Loucy (cell line): ENCODE measurements at regions not wholly inside any gene's neighbourhood (a gene's known extent, or its start where the extent isn't known, plus 50 kb on each side); places are given as distances from the start of the nearest gene placed in this dataset.

Source experiments
- H2AFZ ChIP-seq: fragments of 200-600 bp; sonication (generic); 2 replicates; pipeline ENCODE4 v1.6.0; 2016; ENCODE audit warnings: antibody characterized with exemption, mild to moderate bottlenecking, low read length, moderate library complexity
- H3F3A ChIP-seq: fragments of 200-600 bp; 2 replicates; pipeline ENCODE4 v1.6.0; 2016; ENCODE audit warnings: antibody characterized with exemption, low read depth, mild to moderate bottlenecking
- H3K27me3 ChIP-seq: fragments of 200-600 bp; sonication (generic); 2 replicates; pipeline ENCODE4 v1.6.1; 2014; ENCODE audit warnings: low read length, mild to moderate bottlenecking; ENCODE audit not compliant: insufficient read depth, poor library complexity, severe bottlenecking
- H3K36me3 ChIP-seq: fragments of 200-600 bp; sonication (generic); 2 replicates; pipeline ENCODE4 v1.6.1; 2016; ENCODE audit warnings: low read length; ENCODE audit not compliant: insufficient read depth
- H3K4me1 ChIP-seq: fragments of 200-600 bp; sonication (generic); 2 replicates; pipeline ENCODE4 v1.5.1; 2014; ENCODE audit warnings: low read length, mild to moderate bottlenecking; ENCODE audit not compliant: insufficient read depth, poor library complexity, severe bottlenecking
- H3K4me2 ChIP-seq: fragments of 200-600 bp; sonication (generic); 2 replicates; pipeline ENCODE4 v1.6.0; 2014; ENCODE audit warnings: antibody characterized with exemption, low read length, low read depth, mild to moderate bottlenecking; ENCODE audit not compliant: poor library complexity, severe bottlenecking
- H3K4me3 ChIP-seq: fragments of 200-600 bp; sonication (generic); 2 replicates; pipeline ENCODE4 v1.5.1; 2014; ENCODE audit warnings: low read length, mild to moderate bottlenecking, mixed read lengths; ENCODE audit not compliant: poor library complexity, severe bottlenecking
- H3K79me2 ChIP-seq: fragments of 200-600 bp; sonication (generic); 2 replicates; pipeline ENCODE4 v1.6.1; 2014; ENCODE audit warnings: low read length; ENCODE audit not compliant: insufficient read depth
- H3K9ac ChIP-seq: fragments of 200-600 bp; sonication (generic); 2 replicates; pipeline ENCODE4 v1.6.0; 2014; ENCODE audit warnings: mild to moderate bottlenecking, low read depth, low read length, moderate library complexity; ENCODE audit not compliant: poor library complexity, severe bottlenecking
- H3K9me2 ChIP-seq: fragments of 200-600 bp; sonication (generic); replicated peaks from 2 replicates; pipeline ENCODE4 v1.6.1; 2016; ENCODE audit warnings: low read depth, low read length, mixed read lengths
- H3K9me3 ChIP-seq: fragments of 200-600 bp; sonication (generic); 2 replicates; pipeline ENCODE4 v1.6.1; 2014; ENCODE audit warnings: mild to moderate bottlenecking, antibody characterized with exemption, low read length, low read depth; ENCODE audit not compliant: insufficient read depth
- H4K20me1 ChIP-seq: fragments of 200-600 bp; sonication (generic); 2 replicates; pipeline ENCODE4 v1.6.0; 2014; ENCODE audit warnings: antibody characterized with exemption, low read length, mild to moderate bottlenecking; ENCODE audit not compliant: insufficient read depth, poor library complexity, severe bottlenecking
- EZH2phosphoT487 ChIP-seq: fragments of 200-600 bp; IDR thresholded peaks from 2 replicates; pipeline ENCODE4 v1.6.1; 2018; ENCODE audit warnings: antibody characterized with exemption, mild to moderate bottlenecking, moderate library complexity, borderline replicate concordance
- TF ChIP-seq, protein P1 (sequence below): fragments of 200-600 bp; sonication (generic); conservative IDR thresholded peaks from 2 replicates; pipeline ENCODE4 v1.5.1; 2014; ENCODE audit warnings: mild to moderate bottlenecking, antibody characterized with exemption, low read length

DNA sequence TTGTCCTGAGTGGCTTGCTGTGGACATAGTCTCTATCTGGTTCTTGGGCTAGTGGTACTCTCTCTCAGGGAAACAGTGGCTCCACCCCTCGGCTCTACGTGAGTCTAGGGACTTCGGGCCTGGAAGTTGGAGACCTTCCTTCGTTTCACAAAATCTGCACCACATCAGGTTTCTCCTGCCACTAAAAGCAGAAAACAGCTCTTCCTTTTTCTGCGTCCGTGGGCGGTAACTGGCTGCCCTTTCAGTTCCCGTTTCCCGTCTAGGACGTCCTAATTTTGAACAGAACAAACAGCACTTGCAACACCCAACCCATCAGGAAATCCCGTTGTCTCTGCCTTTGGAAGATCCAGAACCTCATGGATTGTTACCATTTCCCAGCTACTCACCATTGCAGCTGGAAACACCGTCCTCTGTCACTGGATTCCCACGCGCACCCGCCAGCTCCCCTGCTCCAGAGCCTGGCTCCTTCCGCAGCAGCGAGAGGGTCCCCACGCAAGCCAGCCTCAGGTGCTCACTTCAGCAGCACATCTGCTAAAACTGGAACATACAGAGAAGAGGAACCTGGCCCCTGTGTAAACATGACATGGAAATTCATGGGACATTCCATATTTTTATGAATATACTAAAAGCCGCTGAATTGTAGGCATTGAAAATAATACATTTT lies 311.4 kb upstream of the AKR1E2 start:
- Histone ChIP-seq H2AFZ (no peak overlapping the region), H3K27me3 (no peaks in the 10 kb centered on the region), H3K36me3 (no peaks in the 10 kb centered on the region), H3F3A (no peaks in the 10 kb centered on the region), H3K9me3 (no peaks in the 10 kb centered on the region), H3K4me3 (no peak overlapping the region), H3K4me2 (no peak overlapping the region), H3K4me1 (no peaks in the 10 kb centered on the region), H4K20me1 (no peaks in the 10 kb centered on the region), H3K9me2 (no peaks in the 10 kb centered on the region), H3K9ac (no peak overlapping the region), H3K79me2 (no peaks in the 10 kb centered on the region)
- TF ChIP-seq, protein P1, sequence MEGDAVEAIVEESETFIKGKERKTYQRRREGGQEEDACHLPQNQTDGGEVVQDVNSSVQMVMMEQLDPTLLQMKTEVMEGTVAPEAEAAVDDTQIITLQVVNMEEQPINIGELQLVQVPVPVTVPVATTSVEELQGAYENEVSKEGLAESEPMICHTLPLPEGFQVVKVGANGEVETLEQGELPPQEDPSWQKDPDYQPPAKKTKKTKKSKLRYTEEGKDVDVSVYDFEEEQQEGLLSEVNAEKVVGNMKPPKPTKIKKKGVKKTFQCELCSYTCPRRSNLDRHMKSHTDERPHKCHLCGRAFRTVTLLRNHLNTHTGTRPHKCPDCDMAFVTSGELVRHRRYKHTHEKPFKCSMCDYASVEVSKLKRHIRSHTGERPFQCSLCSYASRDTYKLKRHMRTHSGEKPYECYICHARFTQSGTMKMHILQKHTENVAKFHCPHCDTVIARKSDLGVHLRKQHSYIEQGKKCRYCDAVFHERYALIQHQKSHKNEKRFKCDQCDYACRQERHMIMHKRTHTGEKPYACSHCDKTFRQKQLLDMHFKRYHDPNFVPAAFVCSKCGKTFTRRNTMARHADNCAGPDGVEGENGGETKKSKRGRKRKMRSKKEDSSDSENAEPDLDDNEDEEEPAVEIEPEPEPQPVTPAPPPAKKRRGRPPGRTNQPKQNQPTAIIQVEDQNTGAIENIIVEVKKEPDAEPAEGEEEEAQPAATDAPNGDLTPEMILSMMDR: no peak
- no peak for TF ChIP-seq EZH2phosphoT487

DNA sequence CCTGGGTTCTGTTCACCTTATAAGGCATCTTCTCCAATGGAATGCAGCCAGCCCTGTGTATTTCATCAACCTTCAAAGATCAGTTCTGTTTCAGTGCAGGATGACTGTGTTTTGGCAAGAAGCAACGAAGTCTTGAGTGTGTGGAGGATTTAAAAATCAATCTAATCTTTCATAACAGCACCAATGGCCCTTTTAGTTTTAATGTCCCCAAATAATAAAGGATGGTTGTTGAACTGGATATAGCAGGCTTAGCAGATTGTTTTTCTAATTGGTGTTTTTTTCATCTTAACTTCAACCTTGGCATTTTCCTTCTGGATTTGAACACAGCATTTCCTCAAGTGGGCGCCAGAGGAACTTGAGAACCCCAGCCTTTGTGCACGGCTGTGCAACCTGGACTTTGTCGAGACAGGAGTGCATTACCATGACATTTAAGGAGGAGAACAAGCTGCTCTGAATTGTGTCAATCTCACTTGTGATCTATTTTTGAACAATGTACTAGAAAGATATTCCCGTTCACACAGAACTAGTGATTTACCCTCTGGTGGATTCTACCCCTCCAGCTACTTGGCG lies 313.3 kb upstream of the AKR1E2 start:
- Histone ChIP-seq H3F3A (no peaks in the 10 kb centered on the region), H3K4me3 (no peak overlapping the region), H4K20me1 (no peaks in the 10 kb centered on the region), H3K4me2 (no peak overlapping the region), H3K4me1 (no peaks in the 10 kb centered on the region), H3K9ac (no peak overlapping the region), H3K79me2 (no peaks in the 10 kb centered on the region), H2AFZ (no peak overlapping the region), H3K9me3 (no peaks in the 10 kb centered on the region), H3K9me2 (no peaks in the 10 kb centered on the region), H3K36me3 (no peaks in the 10 kb centered on the region), H3K27me3 (no peaks in the 10 kb centered on the region)
- TF ChIP-seq, protein P1: peak; percentile 48
- no peak for TF ChIP-seq EZH2phosphoT487

DNA sequence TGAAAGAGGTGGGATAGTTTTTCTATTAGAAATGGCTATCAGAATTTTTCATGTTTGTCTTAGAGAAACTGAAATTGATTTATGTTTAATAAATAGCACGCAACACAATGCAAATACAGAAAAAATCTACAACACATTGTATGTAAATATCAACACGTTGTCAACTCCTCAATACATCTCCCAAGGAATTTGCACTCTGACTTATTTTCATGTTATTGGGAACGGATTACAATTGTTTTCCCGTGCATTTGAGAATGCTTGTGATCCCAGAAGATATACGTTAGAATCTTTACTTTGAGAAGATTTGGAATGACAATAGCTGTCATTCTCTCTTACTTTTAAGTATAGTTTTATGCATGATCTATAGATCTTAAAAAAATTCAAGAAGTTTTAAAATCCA lies 313.8 kb upstream of the AKR1E2 start:
- no peak overlapping the region for H3K9ac ChIP-seq
- TF ChIP-seq, protein P1: no peak
- no peak for TF ChIP-seq EZH2phosphoT487
- no peaks in the 10 kb centered on the region for H3K4me1 ChIP-seq
- no peaks in the 10 kb centered on the region for H3K9me2 ChIP-seq
- H2AFZ ChIP-seq: no peak overlapping the region
- H3K27me3 ChIP-seq: no peaks in the 10 kb centered on the region
- H3K9me3 ChIP-seq: no peaks in the 10 kb centered on the region
- no peaks in the 10 kb centered on the region for H3F3A ChIP-seq
- no peaks in the 10 kb centered on the region for H3K79me2 ChIP-seq
- no peak overlapping the region for H3K4me3 ChIP-seq
- H3K4me2 ChIP-seq: no peak overlapping the region
- no peaks in the 10 kb centered on the region for H3K36me3 ChIP-seq
- no peaks in the 10 kb centered on the region for H4K20me1 ChIP-seq
